RWPE1 (cell line): ENCODE measurements at regions not wholly inside any gene's neighbourhood (a gene's known extent, or its start where the extent isn't known, plus 50 kb on each side); places are given as distances from the start of the nearest gene placed in this dataset.

ENCODE experiments used
- CTCF ChIA-PET: fragments of 350-600 bp; sonication (Branson Sonifier 250); formaldehyde crosslinking; extraction: SDS; loops from one replicate; lab custom pipeline; 2021; lab: Yijun Ruan, JAX
- POLR2A ChIA-PET: fragments of 400-600 bp; formaldehyde crosslinking; extraction: SDS; loops from one replicate; lab custom pipeline; 2020; ENCODE audit warnings: antibody characterized with exemption; ENCODE audit not compliant: low non-redundant PET; lab: Yijun Ruan, JAX
- DNase-seq: peaks from one replicate; pipeline ENCODE4 v3.0.0; 2012; ENCODE audit warnings: low spot score
- H3K27ac ChIP-seq: fragments of 450-650 bp; 2 replicates; pipeline ENCODE4 v1.5.1; 2017
- CTCF ChIP-seq: fragments of 450-650 bp; conservative IDR thresholded peaks from 2 replicates; pipeline ENCODE4 v1.5.1; 2017; ENCODE audit warnings: low read depth, mild to moderate bottlenecking

- no peak for TF ChIP-seq CTCF
- POLR2A ChIA-PET, result no interaction called here
These were observed 118.2 kb upstream of the NOL4 start for GRCh38 chr18:34342960-34343359.

GRCh38 chr18:34345738-34346137 is 121.0 kb upstream of the NOL4 start:
- CTCF ChIA-PET, result no interaction called here
- POLR2A ChIA-PET, result no interaction called here
- no peak for TF ChIP-seq CTCF
- DNase-seq, result no peak
- no peak overlapping the region for H3K27ac ChIP-seq

More at GRCh38 chr18:34342960-34343359, 118.2 kb upstream of the NOL4 start:
- CTCF ChIA-PET, result no interaction called here
- peak; percentile 9 for DNase-seq
- H3K27ac ChIP-seq, result no peak overlapping the region

GRCh38 chr18:34350778-34351177 is 126.1 kb upstream of the NOL4 start:
- no peak overlapping the region for H3K27ac ChIP-seq
- POLR2A ChIA-PET, result no interaction called here
- DNase-seq, result no peak
- no peak for TF ChIP-seq CTCF
- CTCF ChIA-PET, result no interaction called here

- ChIA-PET POLR2A (no interaction called here), CTCF (no interaction called here)
- DNase-seq, result no peak
These were observed 127.9 kb upstream of the NOL4 start for GRCh38 chr18:34352385-34353163.

GRCh38 chr18:34354351-34354750 is 129.6 kb upstream of the NOL4 start:
- no peak for TF ChIP-seq CTCF
- DNase-seq, result no peak
- ChIA-PET POLR2A (no interaction called here), CTCF (no interaction called here)
- H3K27ac ChIP-seq, result no peak overlapping the region

More at GRCh38 chr18:34352385-34353163, 127.9 kb upstream of the NOL4 start:
- TF ChIP-seq CTCF, result no peak
- no peak overlapping the region for H3K27ac ChIP-seq

- ChIA-PET CTCF (no interaction called here), POLR2A (no interaction called here)
- H3K27ac ChIP-seq, result no peak overlapping the region
- no peak for DNase-seq
- TF ChIP-seq CTCF, result no peak
These were observed 133.3 kb upstream of the NOL4 start for GRCh38 chr18:34357944-34358580.
